GM23338 (cell line): ENCODE measurements at regions not wholly inside any gene's neighbourhood (a gene's known extent, or its start where the extent isn't known, plus 50 kb on each side); places are given as distances from the start of the nearest gene placed in this dataset.
"Not testable (repeated sequence)": the region's sequence is repeated elsewhere in the genome, so short reads cannot be mapped to it uniquely, and the experiment has no call there.

Experiments used
- CREB1 ChIP-seq: fragments of 250-450 bp; sonication (Bioruptor Pico); IDR thresholded peaks from 2 replicates; pipeline ENCODE4 v1.5.0; 2020; ENCODE audit warnings: low read depth, mild to moderate bottlenecking, moderate library complexity
- ETS1 ChIP-seq: IDR thresholded peaks from 2 replicates; pipeline ENCODE4 v1.6.1; 2016; ENCODE audit warnings: antibody characterized with exemption
- EZH2 ChIP-seq: fragments of 200-600 bp; sonication (generic); IDR thresholded peaks from one replicate; pipeline ENCODE4 v1.8.0; 2017; ENCODE audit warnings: antibody characterized with exemption, mild to moderate bottlenecking, low read depth; ENCODE audit not compliant: unreplicated experiment
- EZH2phosphoT487 ChIP-seq: fragments of 200-600 bp; sonication (generic); IDR thresholded peaks from one replicate; pipeline ENCODE4 v1.8.1; 2018; ENCODE audit warnings: antibody characterized with exemption; ENCODE audit not compliant: unreplicated experiment
- JUNB ChIP-seq: IDR thresholded peaks from one replicate; pipeline ENCODE4 v1.6.1; 2016; ENCODE audit warnings: antibody characterized with exemption; ENCODE audit not compliant: unreplicated experiment
- NANOG ChIP-seq: IDR thresholded peaks from 2 replicates; pipeline ENCODE4 v1.6.1; 2016; ENCODE audit warnings: antibody characterized with exemption, borderline replicate concordance
- POLR2AphosphoS5 ChIP-seq: IDR thresholded peaks from 2 replicates; pipeline ENCODE4 v1.6.1; 2016; ENCODE audit warnings: antibody characterized with exemption, low read depth
- REST ChIP-seq: IDR thresholded peaks from one replicate; pipeline ENCODE4 v1.6.1; 2018; ENCODE audit warnings: antibody characterized with exemption; ENCODE audit not compliant: unreplicated experiment
- STAT1 ChIP-seq: IDR thresholded peaks from one replicate; pipeline ENCODE4 v1.6.1; 2016; ENCODE audit warnings: antibody characterized with exemption; ENCODE audit not compliant: unreplicated experiment
- ZNF114 ChIP-seq: fragments of 250-450 bp; sonication (Bioruptor Pico); IDR thresholded peaks from 2 replicates; pipeline ENCODE4 v1.5.0; 2020; ENCODE audit warnings: mild to moderate bottlenecking, moderate library complexity
- ZNF331 ChIP-seq: fragments of 250-450 bp; sonication (Bioruptor Pico); IDR thresholded peaks from 2 replicates; pipeline ENCODE4 v1.5.0; 2020; ENCODE audit warnings: low read depth, mild to moderate bottlenecking, moderate library complexity
- TF ChIP-seq, protein P1 (sequence below), 2 experiments: fragments of 200-600 bp in 1 of 2; sonication (generic) in 1 of 2; conservative IDR thresholded peaks; 2 replicates each; pipeline versions ENCODE4 v1.5.1 to v1.6.1; 2016 to 2017; ENCODE audit warnings: antibody characterized with exemption in 2 of 2, low read depth in 2 of 2, mild to moderate bottlenecking in 2 of 2, moderate library complexity in 1 of 2
- TF ChIP-seq, protein P2 (sequence below): fragments of 250-450 bp; sonication (Bioruptor Pico); IDR thresholded peaks from 2 replicates; pipeline ENCODE4 v1.5.0; 2020; ENCODE audit warnings: mild to moderate bottlenecking, moderate library complexity

DNA sequence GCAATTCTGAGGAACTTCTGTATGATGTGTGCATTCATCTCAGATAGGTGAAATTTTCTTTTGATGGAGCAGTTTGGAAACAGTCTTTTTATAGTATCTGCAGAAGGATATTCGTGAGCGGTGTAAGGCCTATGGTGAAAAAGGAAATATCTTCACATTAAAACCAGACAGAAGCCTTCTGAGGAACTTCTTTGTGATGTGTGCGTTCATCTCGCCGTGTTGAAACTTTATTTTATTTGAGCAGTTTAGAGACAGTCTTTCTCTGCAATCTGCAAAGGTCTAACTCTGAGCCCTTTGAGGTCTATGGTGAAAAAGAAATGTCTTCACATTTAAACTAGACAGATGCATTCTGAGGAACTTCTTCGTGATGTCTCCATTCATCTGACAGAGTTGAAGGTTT lies 3021.0 kb downstream of the TUBA3C start:
- TF ChIP-seq EZH2phosphoT487; POLR2AphosphoS5; REST; EZH2; NANOG; CREB1 (CRISPR knock-in tag); ETS1; ZNF331 (CRISPR knock-in tag); ZNF114 (CRISPR knock-in tag); STAT1; JUNB: not testable (repeated sequence)
- TF ChIP-seq, protein P1, sequence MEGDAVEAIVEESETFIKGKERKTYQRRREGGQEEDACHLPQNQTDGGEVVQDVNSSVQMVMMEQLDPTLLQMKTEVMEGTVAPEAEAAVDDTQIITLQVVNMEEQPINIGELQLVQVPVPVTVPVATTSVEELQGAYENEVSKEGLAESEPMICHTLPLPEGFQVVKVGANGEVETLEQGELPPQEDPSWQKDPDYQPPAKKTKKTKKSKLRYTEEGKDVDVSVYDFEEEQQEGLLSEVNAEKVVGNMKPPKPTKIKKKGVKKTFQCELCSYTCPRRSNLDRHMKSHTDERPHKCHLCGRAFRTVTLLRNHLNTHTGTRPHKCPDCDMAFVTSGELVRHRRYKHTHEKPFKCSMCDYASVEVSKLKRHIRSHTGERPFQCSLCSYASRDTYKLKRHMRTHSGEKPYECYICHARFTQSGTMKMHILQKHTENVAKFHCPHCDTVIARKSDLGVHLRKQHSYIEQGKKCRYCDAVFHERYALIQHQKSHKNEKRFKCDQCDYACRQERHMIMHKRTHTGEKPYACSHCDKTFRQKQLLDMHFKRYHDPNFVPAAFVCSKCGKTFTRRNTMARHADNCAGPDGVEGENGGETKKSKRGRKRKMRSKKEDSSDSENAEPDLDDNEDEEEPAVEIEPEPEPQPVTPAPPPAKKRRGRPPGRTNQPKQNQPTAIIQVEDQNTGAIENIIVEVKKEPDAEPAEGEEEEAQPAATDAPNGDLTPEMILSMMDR (conservative IDR thresholded peaks at IDR 0.05; ENCODE audit: low read depth in 2 of 2) = not testable (repeated sequence)
- TF ChIP-seq, protein P2, sequence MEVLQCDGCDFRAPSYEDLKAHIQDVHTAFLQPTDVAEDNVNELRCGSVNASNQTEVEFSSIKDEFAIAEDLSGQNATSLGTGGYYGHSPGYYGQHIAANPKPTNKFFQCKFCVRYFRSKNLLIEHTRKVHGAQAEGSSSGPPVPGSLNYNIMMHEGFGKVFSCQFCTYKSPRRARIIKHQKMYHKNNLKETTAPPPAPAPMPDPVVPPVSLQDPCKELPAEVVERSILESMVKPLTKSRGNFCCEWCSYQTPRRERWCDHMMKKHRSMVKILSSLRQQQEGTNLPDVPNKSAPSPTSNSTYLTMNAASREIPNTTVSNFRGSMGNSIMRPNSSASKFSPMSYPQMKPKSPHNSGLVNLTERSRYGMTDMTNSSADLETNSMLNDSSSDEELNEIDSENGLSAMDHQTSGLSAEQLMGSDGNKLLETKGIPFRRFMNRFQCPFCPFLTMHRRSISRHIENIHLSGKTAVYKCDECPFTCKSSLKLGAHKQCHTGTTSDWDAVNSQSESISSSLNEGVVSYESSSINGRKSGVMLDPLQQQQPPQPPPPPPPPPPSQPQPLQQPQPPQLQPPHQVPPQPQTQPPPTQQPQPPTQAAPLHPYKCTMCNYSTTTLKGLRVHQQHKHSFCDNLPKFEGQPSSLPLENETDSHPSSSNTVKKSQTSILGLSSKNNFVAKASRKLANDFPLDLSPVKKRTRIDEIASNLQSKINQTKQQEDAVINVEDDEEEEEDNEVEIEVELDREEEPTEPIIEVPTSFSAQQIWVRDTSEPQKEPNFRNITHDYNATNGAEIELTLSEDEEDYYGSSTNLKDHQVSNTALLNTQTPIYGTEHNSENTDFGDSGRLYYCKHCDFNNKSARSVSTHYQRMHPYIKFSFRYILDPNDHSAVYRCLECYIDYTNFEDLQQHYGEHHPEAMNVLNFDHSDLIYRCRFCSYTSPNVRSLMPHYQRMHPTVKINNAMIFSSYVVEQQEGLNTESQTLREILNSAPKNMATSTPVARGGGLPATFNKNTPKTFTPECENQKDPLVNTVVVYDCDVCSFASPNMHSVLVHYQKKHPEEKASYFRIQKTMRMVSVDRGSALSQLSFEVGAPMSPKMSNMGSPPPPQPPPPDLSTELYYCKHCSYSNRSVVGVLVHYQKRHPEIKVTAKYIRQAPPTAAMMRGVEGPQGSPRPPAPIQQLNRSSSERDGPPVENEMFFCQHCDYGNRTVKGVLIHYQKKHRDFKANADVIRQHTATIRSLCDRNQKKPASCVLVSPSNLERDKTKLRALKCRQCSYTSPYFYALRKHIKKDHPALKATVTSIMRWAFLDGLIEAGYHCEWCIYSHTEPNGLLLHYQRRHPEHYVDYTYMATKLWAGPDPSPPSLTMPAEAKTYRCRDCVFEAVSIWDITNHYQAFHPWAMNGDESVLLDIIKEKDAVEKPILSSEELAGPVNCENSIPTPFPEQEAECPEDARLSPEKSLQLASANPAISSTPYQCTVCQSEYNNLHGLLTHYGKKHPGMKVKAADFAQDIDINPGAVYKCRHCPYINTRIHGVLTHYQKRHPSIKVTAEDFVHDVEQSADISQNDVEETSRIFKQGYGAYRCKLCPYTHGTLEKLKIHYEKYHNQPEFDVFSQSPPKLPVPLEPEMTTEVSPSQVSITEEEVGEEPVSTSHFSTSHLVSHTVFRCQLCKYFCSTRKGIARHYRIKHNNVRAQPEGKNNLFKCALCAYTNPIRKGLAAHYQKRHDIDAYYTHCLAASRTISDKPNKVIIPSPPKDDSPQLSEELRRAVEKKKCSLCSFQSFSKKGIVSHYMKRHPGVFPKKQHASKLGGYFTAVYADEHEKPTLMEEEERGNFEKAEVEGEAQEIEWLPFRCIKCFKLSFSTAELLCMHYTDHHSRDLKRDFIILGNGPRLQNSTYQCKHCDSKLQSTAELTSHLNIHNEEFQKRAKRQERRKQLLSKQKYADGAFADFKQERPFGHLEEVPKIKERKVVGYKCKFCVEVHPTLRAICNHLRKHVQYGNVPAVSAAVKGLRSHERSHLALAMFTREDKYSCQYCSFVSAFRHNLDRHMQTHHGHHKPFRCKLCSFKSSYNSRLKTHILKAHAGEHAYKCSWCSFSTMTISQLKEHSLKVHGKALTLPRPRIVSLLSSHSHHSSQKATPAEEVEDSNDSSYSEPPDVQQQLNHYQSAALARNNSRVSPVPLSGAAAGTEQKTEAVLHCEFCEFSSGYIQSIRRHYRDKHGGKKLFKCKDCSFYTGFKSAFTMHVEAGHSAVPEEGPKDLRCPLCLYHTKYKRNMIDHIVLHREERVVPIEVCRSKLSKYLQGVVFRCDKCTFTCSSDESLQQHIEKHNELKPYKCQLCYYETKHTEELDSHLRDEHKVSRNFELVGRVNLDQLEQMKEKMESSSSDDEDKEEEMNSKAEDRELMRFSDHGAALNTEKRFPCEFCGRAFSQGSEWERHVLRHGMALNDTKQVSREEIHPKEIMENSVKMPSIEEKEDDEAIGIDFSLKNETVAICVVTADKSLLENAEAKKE (CRISPR knock-in tag) = not testable (repeated sequence)
